ENCODE measurements at regions not wholly inside any gene's neighbourhood (a gene's known extent, or its start where the extent isn't known, plus 50 kb on each side); places are given as distances from the start of the nearest gene placed in this dataset.

DNA sequence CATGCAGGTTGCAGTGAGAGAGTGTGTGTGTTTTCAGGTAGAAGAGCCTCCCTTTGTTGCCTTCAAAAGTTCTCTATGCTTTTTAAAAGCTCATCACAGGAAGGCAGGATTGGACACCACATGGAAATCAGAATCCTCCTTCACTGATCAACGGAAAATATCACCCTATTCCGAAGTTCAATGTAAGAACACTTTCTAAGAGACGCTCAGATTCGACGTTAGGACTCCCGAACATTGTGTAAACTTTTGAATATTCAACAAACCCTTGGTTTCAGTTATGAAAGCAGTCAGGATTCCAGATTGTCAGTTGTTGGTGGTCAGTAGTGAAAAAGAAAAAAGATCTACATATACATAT, 561.4 kb upstream of the ID2 start:
- no peaks in the 10 kb centered on the region for H3K27me3 Mint-ChIP-seq
- H3K4me3 Mint-ChIP-seq, result no peak overlapping the region
- DNase-seq (no peak), ATAC-seq (no peak)
- H3K9me3 Mint-ChIP-seq, result no peaks in the 10 kb centered on the region
- ChIA-PET POLR2A (no interaction called here), CTCF (no interaction called here)
- peaks cover 11% of the 10 kb centered on the region for H3K4me1 Mint-ChIP-seq (ENCODE audit: low read depth)
- H3K27ac Mint-ChIP-seq, result no peak overlapping the region
- TF ChIP-seq, protein P1, sequence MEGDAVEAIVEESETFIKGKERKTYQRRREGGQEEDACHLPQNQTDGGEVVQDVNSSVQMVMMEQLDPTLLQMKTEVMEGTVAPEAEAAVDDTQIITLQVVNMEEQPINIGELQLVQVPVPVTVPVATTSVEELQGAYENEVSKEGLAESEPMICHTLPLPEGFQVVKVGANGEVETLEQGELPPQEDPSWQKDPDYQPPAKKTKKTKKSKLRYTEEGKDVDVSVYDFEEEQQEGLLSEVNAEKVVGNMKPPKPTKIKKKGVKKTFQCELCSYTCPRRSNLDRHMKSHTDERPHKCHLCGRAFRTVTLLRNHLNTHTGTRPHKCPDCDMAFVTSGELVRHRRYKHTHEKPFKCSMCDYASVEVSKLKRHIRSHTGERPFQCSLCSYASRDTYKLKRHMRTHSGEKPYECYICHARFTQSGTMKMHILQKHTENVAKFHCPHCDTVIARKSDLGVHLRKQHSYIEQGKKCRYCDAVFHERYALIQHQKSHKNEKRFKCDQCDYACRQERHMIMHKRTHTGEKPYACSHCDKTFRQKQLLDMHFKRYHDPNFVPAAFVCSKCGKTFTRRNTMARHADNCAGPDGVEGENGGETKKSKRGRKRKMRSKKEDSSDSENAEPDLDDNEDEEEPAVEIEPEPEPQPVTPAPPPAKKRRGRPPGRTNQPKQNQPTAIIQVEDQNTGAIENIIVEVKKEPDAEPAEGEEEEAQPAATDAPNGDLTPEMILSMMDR (IDR thresholded peaks at IDR 0.05), result no peak
- no peaks in the 10 kb centered on the region for H3K36me3 Mint-ChIP-seq (ENCODE audit: low read depth)
- intact Hi-C loops (cut with micrococcal nuclease), result no loop called here

DNA sequence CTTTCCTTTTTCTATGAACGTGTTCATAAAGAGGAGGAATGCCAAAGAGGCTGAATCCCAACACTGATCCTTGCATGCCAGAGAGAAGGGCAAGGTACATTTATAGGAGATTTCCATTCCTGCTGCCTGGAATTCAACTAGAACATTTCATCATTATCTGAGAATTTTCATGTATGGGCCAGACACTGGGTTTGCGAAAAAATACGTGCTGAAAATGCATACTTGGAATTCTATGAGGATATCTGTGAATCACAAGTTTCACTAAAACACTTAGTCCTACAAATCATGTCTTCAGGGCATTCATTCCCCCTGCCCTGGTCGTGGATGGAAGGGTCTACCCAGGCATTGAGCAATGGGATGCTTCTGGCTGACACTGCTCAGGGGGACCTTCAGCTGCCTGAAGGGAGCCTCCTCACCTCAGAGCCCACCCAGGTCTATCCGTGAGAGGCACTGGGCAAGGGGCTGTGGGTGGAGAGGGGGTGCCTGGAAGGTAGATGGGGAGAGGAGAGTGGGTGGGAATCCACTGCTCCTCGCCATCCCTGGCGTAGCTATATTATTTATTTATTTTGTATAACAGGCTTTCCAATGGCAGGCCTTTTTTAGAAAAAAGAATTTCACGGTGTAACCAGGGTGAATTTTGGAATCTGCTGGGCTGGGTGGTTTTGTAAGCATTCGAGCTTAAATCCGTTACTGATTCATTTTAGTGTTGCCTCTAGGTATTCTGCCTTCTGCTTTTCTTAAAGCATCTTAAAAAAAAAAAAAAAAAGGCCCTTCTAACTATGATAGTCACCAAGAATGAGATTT, 560.6 kb upstream of the ID2 start:
- Mint-ChIP-seq H3K36me3 (ENCODE audit: low read depth) (no peaks in the 10 kb centered on the region), H3K27ac (no peak overlapping the region), H3K27me3 (no peaks in the 10 kb centered on the region), H3K4me3 (no peak overlapping the region), H3K9me3 (no peaks in the 10 kb centered on the region), H3K4me1 (ENCODE audit: low read depth) (peaks cover 11% of the 10 kb centered on the region)
- no peak for ATAC-seq
- no peak for DNase-seq
- CTCF ChIA-PET, result no interaction called here
- TF ChIP-seq, protein P1 (IDR thresholded peaks at IDR 0.05), result no peak
- intact Hi-C loops (cut with micrococcal nuclease), result no loop called here
- POLR2A ChIA-PET, result interaction anchor here (1.0 kb wide), 1 partner anchor 10 kb away, joined by 4 read pairs; no protein-coding TSS in a partner anchor

DNA sequence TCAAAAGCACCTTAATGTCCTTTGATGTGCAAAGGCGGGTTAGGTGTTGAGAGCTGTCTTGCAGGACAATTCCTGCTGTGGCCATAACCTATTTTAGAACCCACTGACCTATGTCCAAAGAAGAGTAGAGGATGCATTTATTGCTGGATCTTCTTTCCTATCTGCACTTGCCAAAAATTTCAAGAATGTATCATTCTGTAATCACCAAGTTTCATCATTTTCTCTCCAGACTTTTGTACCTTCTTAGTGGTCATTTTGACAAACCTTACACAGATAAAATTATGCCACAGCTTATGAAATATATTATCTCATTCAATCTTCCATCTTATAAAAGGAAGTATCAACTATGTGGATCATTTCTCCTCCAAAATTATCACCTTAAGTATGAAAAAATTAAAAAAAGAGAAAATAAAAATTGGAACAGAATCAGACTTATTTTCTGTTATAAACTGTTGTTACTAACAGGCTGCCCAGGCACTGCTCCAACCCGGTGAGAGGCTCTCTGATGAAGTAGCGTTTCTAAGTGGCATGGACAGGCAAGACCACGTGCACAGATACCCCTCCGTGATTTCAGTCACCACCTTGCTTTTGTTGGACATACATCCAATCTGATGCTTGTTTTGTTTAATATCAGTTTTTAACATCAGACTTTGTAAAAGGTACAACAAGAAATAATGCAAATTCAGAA, 559.9 kb upstream of the ID2 start:
- no peaks in the 10 kb centered on the region for H3K36me3 Mint-ChIP-seq (ENCODE audit: low read depth)
- peaks cover 11% of the 10 kb centered on the region for H3K4me1 Mint-ChIP-seq (ENCODE audit: low read depth)
- intact Hi-C loops (cut with micrococcal nuclease), result no loop called here
- DNase-seq (no peak), ATAC-seq (no peak)
- H3K27me3 Mint-ChIP-seq, result no peaks in the 10 kb centered on the region
- POLR2A ChIA-PET, result interaction anchor here (1.0 kb wide), 1 partner anchor 11 kb away, joined by 4 read pairs; no protein-coding TSS in a partner anchor
- peaks cover 1% of the 10 kb centered on the region for H3K9me3 Mint-ChIP-seq
- H3K27ac Mint-ChIP-seq, result no peak overlapping the region
- CTCF ChIA-PET, result no interaction called here
- no peak overlapping the region for H3K4me3 Mint-ChIP-seq
- TF ChIP-seq, protein P1 (IDR thresholded peaks at IDR 0.05), result no peak

DNA sequence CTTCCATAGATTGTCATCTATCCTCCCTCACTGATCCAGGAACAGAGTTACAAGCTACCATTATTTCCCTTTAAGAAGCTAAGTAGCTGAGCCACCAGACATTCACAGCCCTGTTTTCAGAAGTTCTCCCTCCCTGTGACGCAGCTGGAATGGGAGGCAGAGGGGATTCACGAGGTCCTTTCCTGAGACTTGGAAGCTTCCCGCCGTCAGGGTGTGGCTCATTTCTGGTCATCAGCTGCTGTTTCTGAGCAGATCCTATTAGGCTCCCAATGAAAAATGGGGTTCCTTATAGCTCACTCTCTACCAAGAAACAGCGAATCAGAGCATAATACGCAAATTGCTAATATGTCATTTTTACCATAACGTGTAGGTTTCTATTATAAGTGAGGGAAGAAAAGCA, 559.3 kb upstream of the ID2 start:
- Mint-ChIP-seq H3K9me3 (peaks cover 2% of the 10 kb centered on the region), H3K4me1 (ENCODE audit: low read depth) (peaks cover 11% of the 10 kb centered on the region), H3K27ac (no peak overlapping the region), H3K4me3 (no peak overlapping the region), H3K27me3 (no peaks in the 10 kb centered on the region), H3K36me3 (ENCODE audit: low read depth) (no peaks in the 10 kb centered on the region)
- ChIA-PET POLR2A (no interaction called here), CTCF (no interaction called here)
- intact Hi-C loops (cut with micrococcal nuclease), result no loop called here
- DNase-seq (no peak), ATAC-seq (no peak)
- TF ChIP-seq, protein P1 (IDR thresholded peaks at IDR 0.05), result no peak

DNA sequence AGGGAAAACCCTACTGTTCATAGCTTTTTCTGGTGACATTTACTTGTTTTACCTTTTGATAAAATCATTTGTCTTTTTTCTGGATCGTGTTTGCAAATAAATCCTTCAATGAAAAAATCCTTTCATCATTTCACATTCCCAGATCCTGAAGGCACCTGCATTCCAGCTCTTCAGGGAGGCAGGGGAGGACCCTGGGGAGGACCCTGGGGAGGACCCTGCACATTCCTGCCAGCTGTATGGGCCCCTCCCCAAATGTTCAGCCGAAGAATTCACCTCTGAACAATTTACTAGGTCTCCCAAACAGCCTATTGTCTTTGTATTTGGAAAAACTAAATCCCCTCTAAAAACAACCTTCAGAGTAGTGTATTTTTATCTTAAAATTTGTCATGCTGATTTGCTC, 558.4 kb upstream of the ID2 start:
- Mint-ChIP-seq H3K36me3 (ENCODE audit: low read depth) (no peaks in the 10 kb centered on the region), H3K9me3 (peaks cover 2% of the 10 kb centered on the region), H3K27me3 (no peaks in the 10 kb centered on the region), H3K27ac (no peak overlapping the region), H3K4me3 (no peak overlapping the region), H3K4me1 (ENCODE audit: low read depth) (peaks cover 11% of the 10 kb centered on the region)
- ATAC-seq (no peak), DNase-seq (no peak)
- CTCF ChIA-PET, result no interaction called here
- TF ChIP-seq, protein P1 (IDR thresholded peaks at IDR 0.05), result no peak
- intact Hi-C loops (cut with micrococcal nuclease), result no loop called here
- POLR2A ChIA-PET, result no interaction called here
